Keratinocyte (primary cell): ENCODE measurements at regions not wholly inside any gene's neighbourhood (a gene's known extent, or its start where the extent isn't known, plus 50 kb on each side); places are given as distances from the start of the nearest gene placed in this dataset.

Source experiments
- DNase-seq: peaks from one replicate; pipeline ENCODE4 v3.0.0-alpha.2; 2011; ENCODE audit warnings: low read depth, missing footprints, low spot score
- FAIRE-seq: peaks from 2 replicates; lab custom pipeline; 2011; peaks lifted over from hg19 to GRCh38; lab: Jason Lieb, UNC
- H2AFZ ChIP-seq: 2 replicates; pipeline ENCODE4 v1.6.0; 2012; ENCODE audit warnings: low read length, control low read depth, inconsistent platforms; ENCODE audit not compliant: control insufficient read depth
- H3K27ac ChIP-seq: 2 replicates; pipeline ENCODE4 v1.5.1; 2011; ENCODE audit warnings: low read length; ENCODE audit not compliant: control insufficient read depth, insufficient read depth
- H3K27me3 ChIP-seq: 3 replicates; pipeline ENCODE4 v1.6.0; 2011; ENCODE audit warnings: low read length; ENCODE audit not compliant: control insufficient read depth, insufficient read depth; ENCODE audit errors: extremely low read depth
- H3K36me3 ChIP-seq, 2 experiments: 2 replicates in 1 of 2; 3 replicates in 1 of 2; pipeline ENCODE4 v1.5.1; 2011; ENCODE audit warnings: low read length in 2 of 2, mild to moderate bottlenecking in 1 of 2; ENCODE audit not compliant: control insufficient read depth in 2 of 2, insufficient read depth in 2 of 2; ENCODE audit errors: extremely low read depth in 1 of 2
- H3K4me1 ChIP-seq: 3 replicates; pipeline ENCODE4 v1.5.1; 2011; ENCODE audit warnings: low read length; ENCODE audit not compliant: control insufficient read depth, insufficient read depth; ENCODE audit errors: extremely low read depth
- H3K4me2 ChIP-seq: 3 replicates; pipeline ENCODE4 v1.6.0; 2011; ENCODE audit warnings: low read depth, low read length; ENCODE audit not compliant: control insufficient read depth, insufficient read depth; ENCODE audit errors: extremely low read depth
- H3K4me3 ChIP-seq, 3 experiments: fragments of 200-600 bp in 1 of 3; sonication (generic) in 1 of 3; 2 replicates in 2 of 3; 3 replicates in 1 of 3; pipeline ENCODE4 v1.5.1; 2011 to 2016; ENCODE audit warnings: low read length in 3 of 3, mild to moderate bottlenecking in 3 of 3, control low read depth in 2 of 3, inconsistent platforms in 1 of 3, low read depth in 1 of 3, mixed read lengths in 1 of 3, mixed run types in 1 of 3, moderate library complexity in 1 of 3; ENCODE audit not compliant: control insufficient read depth in 2 of 3, insufficient read depth in 2 of 3; ENCODE audit errors: extremely low read depth in 1 of 3
- H3K79me2 ChIP-seq: 2 replicates; pipeline ENCODE4 v1.6.0; 2012; ENCODE audit warnings: low read length; ENCODE audit not compliant: control insufficient read depth, insufficient read depth
- H3K9ac ChIP-seq: 3 replicates; pipeline ENCODE4 v1.6.0; 2011; ENCODE audit warnings: low read length; ENCODE audit not compliant: control insufficient read depth, insufficient read depth; ENCODE audit errors: extremely low read depth
- H3K9me1 ChIP-seq: 3 replicates; pipeline ENCODE4 v1.6.0; 2011; ENCODE audit warnings: low read length; ENCODE audit not compliant: control insufficient read depth, insufficient read depth; ENCODE audit errors: extremely low read depth
- H3K9me3 ChIP-seq: 2 replicates; pipeline ENCODE4 v1.5.1; 2012; ENCODE audit warnings: low read depth, low read length; ENCODE audit not compliant: control insufficient read depth
- H4K20me1 ChIP-seq: 3 replicates; pipeline ENCODE4 v1.6.0; 2011; ENCODE audit warnings: low read length; ENCODE audit not compliant: control insufficient read depth, insufficient read depth; ENCODE audit errors: extremely low read depth
- CTCF ChIP-seq, 3 experiments: IDR thresholded peaks in 1 of 3; conservative IDR thresholded peaks in 1 of 3; optimal IDR thresholded peaks in 1 of 3; 2 replicates in 2 of 3; 3 replicates in 1 of 3; pipeline versions ENCODE3 to v1.5.1; 2011; ENCODE audit warnings: low read length in 3 of 3, mild to moderate bottlenecking in 3 of 3, moderate library complexity in 2 of 3, control low read depth in 1 of 3, inconsistent platforms in 1 of 3; ENCODE audit not compliant: insufficient read depth in 2 of 3; ENCODE audit errors: extremely low read depth in 1 of 3
- EZH2 ChIP-seq: IDR thresholded peaks from one replicate; pipeline ENCODE4 v1.6.1; 2012; ENCODE audit warnings: inconsistent platforms, mild to moderate bottlenecking, low read length, moderate library complexity
- dilution Hi-C: fragments of 300-500 bp; cut with MboI; formaldehyde crosslinking; loops from one replicate; pipeline ENCODE4 v1.7.0; 2020; ENCODE audit warnings: low sequenced_read_pairs; ENCODE audit not compliant: extremely low pct_ligation_motif_present

DNA sequence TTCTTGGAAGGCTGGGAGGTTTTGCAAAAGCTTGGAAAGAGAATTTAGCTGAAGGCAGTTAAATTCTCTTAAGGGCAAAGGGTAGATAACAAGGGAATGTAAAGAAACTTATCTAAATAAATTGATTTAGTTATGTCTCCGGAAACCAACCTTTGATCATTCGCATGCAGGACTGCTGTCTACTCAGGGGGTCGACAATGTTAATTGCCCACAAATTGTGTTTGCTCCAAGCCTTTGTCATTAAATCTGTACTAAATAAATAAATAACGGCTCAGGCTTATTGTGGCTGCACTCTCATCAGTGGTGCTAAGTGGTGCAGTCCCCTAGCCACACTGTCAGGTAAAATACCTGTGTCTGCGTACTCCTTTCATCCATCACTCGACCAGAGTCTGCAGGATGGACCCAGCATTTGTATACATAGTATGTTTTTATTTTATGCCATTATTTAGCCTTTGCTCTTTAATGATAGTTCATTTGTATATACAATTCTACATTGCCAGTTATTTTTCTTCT, 497.4 kb upstream of the RASGRP1 start:
- dilution Hi-C loops, result no loop called here
- Histone ChIP-seq H3K9ac (no peak overlapping the region), H3K4me2 (no peak overlapping the region), H3K79me2 (no peaks in the 10 kb centered on the region), H3K9me3 (no peaks in the 10 kb centered on the region), H3K27ac (no peak overlapping the region), H3K36me3 (no peaks in the 10 kb centered on the region), H2AFZ (no peak overlapping the region), H3K4me3 (no peak overlapping the region), H3K4me1 (no peaks in the 10 kb centered on the region), H3K27me3 (no peaks in the 10 kb centered on the region), H3K9me1 (no peaks in the 10 kb centered on the region), H4K20me1 (no peaks in the 10 kb centered on the region)
- no peak for DNase-seq
- FAIRE-seq, result no peak
- TF ChIP-seq EZH2 (no peak), CTCF (optimal IDR thresholded peaks at IDR 0.05 in 1 of 3, IDR thresholded peaks at IDR 0.05 in 1 of 3, conservative IDR thresholded peaks at IDR 0.05 in 1 of 3; ENCODE audit: extremely low read depth in 1 of 3, insufficient read depth in 2 of 3, low read length in 3 of 3) (no peak)

- DNase-seq (no peak), FAIRE-seq (no peak)
- no peaks in the 10 kb centered on the region for H3K9me3 ChIP-seq
- H4K20me1 ChIP-seq, result no peaks in the 10 kb centered on the region
- no peak overlapping the region for H3K4me2 ChIP-seq
- no peaks in the 10 kb centered on the region for H3K27me3 ChIP-seq
- H3K9ac ChIP-seq, result no peak overlapping the region
- no peaks in the 10 kb centered on the region for H3K4me1 ChIP-seq
- H3K9me1 ChIP-seq, result no peaks in the 10 kb centered on the region
- H3K36me3 ChIP-seq, result no peaks in the 10 kb centered on the region
- H3K27ac ChIP-seq, result no peak overlapping the region
- no peak overlapping the region for H3K4me3 ChIP-seq
- H3K79me2 ChIP-seq, result no peaks in the 10 kb centered on the region
- no peak overlapping the region for H2AFZ ChIP-seq
- dilution Hi-C loops, result no loop called here
- no peak for TF ChIP-seq EZH2
- no peak for TF ChIP-seq CTCF (optimal IDR thresholded peaks at IDR 0.05 in 1 of 3, IDR thresholded peaks at IDR 0.05 in 1 of 3, conservative IDR thresholded peaks at IDR 0.05 in 1 of 3; ENCODE audit: extremely low read depth in 1 of 3, insufficient read depth in 2 of 3, low read length in 3 of 3)
Observed at GRCh38 chr15:39066677-39067076, 502.1 kb upstream of the RASGRP1 start.
